Stimulated activated CD8-positive, alpha-beta memory T cell treated with anti-CD3 and anti-CD28 coated beads, Interleukin-15, amount 100 ng/mL, for 1 hour (primary cell): ENCODE measurements at regions not wholly inside any gene's neighbourhood (a gene's known extent, or its start where the extent isn't known, plus 50 kb on each side); places are given as distances from the start of the nearest gene placed in this dataset.

Experiments
- DNase-seq: peaks from one replicate; pipeline ENCODE4 v3.0.0-alpha.2; 2020; ENCODE audit warnings: low read depth

DNA sequence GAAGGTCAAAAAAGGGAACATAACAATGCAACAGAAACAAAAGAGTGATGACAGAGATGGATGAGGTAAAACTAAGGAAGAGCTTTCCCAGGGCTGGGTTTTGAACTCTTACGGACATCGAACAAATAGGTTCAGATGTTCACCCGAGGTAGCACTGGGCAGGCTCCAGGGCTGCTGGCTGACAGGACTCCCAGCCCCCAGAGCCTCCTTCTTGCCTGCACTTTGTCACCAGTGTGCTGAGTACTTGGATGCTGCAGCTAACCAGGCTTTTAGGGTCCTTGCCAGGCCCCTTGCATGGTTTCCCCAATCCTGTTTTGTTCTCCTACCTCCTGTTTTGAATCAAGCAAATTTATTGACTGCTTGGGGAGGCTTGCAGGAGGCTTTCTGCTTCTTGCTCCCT lies 322.9 kb downstream of the DYSF start:
- no peak for DNase-seq

DNA sequence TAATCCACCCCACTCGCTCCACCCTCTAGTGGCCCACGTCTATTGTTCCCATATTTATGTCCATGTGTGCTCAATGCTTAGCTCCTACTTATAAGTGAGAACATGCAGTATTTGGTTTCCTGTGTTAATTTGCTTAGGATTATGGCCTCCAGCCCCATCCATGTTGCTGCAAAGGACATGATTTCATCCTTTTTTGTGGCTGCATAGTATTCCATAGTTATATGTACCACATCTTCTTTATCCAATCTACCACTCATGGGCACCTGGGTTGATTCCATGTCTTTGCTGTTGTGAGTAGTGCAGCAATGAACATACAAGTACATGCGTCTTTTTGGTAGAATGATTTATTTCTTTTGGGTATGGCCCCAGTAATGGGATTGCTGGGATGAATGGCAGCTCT lies 319.9 kb downstream of the DYSF start:
- DNase-seq, result no peak

DNA sequence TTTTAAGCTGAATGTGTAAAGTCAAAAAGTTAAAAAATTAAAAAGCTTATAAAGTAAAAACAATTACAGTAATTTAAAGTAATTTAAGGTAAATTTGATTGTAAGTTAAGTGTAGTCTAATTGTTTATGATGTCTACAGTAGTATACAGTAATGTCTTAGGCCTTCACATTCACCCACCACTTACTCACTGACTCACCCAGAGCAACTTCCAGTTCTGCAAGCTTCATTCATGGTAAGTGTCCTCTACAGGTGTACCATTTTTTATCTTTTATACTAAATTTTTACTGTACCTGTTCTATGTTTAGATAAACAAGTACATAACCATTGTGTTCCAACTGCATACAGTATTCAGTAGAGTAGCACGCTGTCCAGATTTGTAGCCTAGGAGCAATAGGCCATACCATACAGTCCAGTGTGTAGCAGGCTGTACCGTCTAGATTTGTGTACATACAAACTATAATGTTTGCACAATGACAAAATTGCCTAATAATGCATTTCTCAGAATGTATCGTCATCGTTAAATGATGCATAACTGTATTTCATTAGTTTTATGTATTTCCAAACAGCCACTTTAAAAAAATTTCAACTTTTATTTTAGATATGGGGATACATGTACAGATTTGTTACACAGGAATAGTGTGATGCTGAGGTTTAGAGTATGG lies 319.3 kb downstream of the DYSF start:
- no peak for DNase-seq

DNA sequence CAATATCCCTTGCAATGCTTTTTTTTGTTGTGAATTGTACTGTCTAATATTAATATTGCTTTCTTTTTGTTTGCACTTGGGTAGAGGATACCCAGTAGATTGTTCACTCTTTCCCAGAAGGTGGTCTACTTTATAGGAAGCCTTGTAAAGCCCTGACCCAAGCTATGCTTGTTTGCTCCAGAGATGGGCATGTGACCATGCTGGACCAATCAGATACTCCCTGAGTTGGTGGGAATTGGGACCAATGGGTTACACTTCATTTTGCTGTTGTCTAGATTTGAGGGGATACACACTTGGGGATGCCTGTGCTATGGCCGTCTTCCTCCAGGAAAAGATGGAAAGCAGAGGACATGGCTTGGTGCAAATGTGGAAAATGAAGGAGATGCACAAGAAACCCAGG lies 314.3 kb downstream of the DYSF start:
- DNase-seq, result no peak

DNA sequence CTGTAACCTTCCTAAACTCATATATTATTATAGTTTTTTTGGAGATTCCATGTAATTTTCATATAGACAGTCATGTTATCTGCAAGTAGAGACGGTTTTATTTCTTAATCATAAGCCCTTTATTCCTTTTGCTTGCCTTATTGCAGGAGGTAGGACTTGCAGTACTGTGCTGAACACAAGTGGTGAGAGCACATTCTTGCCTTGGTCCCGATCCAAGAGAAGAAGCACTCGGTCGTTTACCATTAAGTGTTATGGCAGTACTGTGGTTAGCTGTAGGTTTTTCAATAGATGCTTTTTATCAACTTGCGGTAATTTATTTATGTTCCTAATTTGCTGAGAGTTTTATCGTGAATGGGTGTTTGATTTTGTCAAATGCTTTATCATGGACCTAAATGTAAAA lies 305.7 kb downstream of the DYSF start:
- DNase-seq, result no peak

DNA sequence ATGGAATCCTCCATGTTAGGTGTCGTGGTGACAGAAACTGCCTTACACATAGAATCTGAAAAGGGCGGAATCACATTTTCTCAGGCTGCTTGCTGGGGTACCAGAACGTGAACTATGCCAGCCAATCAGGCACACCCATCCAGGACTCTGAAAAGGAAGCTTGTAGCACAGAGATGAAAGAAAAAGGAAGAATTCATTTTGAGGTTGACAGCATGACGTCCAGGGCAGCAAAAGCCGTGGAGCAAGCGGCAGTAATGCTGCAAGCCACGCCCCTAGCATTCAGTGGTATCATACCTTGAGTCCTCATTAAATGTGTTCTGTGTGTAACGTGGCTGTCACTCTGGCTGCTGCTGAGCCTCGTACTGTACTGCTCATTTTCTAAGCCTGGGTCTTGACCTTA lies 304.0 kb downstream of the DYSF start:
- DNase-seq, result no peak

DNA sequence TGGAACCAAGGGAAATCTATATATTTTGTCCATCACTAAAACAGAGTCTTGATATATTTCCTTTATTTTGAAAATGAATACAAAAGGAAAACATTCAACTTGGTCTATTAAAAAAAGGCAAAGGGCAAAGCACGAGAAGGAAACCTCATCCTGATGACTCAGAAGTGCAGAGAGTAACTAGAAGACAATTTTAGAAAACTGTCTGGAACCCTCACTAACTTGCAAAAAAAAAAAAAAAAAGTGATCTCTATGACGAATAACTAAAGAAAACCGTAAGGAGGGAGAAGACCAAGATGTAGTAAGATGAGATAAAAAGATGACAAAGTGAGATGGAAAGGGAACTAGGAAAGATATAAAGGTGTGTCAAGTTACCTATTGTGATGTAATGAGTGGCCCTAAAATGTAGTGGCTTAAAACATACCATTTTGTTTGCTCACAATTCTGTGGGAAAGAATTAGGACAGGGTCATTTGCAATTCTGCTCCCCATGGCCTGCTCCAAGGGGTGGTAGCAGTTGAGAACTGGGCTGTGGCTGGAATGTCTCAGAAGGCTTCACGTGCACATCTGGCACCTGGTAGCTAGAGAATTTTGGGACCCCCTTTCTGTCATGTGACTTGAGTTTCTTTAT lies 303.0 kb downstream of the DYSF start:
- DNase-seq, result no peak

DNA sequence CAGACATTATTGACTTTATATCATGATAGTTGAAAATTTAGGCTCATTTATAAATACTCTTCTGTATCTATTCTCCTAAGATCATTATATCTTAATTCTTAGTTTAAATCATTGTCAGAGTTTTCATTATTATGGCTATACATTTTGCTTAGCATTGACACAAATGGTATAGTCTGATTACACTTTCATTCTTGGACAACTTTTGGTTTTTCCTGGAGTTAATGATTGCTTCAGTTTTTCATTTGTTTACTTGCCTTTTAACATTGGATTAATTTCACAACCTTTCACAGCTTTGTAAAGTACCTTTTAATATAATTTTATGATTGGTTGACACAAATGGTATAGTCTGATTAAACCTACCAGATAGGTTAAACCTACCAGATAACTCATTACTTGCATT lies 298.2 kb downstream of the DYSF start:
- DNase-seq, result no peak

DNA sequence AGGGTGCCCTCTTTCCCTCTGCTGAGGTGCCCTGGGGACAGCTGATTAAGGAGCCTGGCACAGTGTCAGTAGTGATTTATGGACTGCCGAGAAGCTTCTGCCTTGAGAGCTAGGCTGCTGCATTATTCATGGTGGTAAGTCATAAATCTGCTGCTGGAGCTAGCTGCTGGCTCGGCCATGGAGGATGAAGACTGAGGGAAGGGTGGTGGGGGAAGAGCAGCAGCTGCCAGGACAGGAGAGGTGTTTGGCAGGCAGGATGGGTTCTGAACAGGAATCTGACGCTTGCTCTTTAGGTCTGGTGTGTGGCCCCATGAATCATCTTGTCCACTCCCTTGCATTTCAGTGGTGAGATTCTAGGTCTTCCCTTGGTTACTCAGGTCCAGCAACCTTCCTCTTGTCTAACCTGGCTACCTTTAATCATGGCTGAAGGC lies 296.3 kb downstream of the DYSF start:
- no peak for DNase-seq

DNA sequence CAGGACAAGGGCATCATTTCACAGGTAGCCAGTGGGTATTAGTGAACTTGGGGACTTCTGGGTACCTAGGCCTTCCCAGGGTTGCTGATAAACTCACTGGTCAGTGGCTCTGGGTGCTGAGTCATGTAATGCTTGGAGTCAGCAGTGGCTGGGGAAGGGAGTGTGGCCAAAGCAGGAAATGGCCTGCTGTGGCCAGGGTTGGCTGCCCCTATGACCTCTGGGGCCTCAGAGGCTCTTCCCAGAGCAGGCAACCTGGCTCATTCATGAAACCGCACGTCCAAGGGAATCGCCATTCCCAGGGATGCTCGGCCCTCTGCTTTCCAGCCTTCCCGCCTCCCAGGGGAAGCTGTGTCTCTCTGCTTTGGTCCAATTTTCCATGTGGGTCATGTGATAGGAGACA lies 294.9 kb downstream of the DYSF start:
- DNase-seq, result no peak

DNA sequence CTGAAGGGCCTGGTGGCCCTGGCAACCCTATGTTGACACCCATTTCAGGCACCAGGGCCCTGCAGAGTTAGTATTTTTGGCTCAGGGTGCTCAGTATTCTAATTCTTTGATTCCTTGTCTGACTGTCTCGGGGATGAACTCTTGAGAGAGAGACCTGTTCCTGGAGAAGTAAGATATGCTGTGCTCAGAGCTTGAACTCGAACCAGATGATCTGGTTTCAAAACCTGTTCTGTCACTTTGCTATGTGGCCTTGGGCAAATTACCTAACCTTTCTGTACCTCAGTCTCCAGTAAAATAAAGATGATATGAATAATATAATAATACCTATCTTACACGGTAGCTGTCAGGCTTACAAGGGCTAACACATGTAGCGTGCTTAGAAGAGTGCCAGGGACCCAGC lies 294.2 kb downstream of the DYSF start:
- DNase-seq, result no peak

DNA sequence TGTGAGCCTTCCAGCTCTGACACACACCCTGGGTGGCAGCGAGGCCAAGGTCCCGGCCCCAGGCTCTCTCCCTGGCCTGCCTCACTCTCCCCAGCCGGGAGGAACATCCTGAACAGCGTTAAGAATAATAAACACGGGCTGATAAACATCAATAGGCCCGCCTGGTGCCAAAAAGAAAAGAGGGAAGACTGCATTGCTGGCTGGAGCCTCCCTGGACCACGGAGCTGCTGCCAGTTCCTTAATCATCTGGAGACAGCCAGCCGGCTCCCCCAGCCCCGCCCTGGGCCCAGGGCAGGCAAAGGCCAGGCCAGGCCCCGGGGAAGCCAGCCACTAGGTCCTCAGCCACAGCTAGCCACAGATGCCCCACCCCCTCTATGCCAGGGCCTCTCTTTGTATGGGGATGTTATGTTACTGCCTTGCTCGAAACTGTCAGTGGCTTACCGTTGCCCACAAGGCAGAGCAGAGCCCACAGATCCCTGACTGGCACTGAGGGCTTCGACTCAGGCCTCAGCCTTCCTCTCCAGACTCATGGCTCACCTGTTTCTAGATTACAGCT lies 293.7 kb downstream of the DYSF start:
- no peak for DNase-seq

DNA sequence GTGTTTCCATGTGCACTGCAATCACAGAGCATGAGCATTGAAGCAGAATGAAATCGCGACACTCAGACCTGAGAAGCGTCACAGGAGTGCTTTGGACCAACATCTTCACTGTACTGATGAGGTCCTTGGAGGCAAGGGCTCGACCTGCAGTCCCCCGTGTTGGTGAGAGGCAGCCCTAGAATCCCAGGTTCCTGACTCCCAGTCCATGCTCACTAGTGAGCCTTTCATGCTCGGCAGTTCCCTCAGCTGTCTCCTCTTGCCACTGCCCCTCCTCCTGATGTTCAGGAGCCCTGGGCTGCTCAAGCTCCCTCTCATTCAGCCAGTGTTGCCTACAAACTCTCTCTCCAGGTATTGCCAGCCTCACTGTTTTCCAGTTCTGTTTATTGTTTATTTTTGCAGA lies 291.4 kb downstream of the DYSF start:
- DNase-seq, result no peak

DNA sequence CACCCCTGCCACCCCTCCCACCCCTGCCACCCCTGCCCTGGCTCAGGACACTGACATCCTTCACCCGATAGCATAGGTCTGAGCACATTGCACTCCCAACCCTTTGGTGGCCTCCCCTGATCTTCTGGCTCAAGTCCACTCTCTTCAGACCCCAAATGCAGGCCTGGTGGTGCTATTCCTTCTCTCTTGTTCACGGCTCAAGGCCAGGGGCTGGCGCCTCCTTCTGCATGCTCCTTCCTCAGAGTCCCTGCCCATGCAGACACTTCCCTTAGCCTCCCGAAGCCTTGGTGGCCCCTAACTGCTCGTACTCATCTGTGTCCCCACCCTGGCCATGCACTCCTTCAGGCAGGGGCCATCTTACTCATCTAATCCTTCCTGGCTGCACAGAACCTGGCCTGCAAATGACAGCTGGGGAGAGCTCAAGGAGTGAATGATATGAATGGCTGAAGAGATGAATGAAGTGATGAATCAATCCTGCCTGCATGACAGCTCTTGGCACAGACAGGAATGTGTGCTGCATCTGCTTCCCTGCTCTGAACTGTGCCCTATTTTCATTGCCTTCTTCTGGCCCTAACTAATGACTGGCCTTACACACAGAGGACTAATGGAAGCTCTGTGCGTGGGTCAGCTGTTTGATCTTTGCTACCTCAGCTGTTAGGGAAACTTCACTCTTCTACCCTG lies 290.8 kb downstream of the DYSF start:
- no peak for DNase-seq

DNA sequence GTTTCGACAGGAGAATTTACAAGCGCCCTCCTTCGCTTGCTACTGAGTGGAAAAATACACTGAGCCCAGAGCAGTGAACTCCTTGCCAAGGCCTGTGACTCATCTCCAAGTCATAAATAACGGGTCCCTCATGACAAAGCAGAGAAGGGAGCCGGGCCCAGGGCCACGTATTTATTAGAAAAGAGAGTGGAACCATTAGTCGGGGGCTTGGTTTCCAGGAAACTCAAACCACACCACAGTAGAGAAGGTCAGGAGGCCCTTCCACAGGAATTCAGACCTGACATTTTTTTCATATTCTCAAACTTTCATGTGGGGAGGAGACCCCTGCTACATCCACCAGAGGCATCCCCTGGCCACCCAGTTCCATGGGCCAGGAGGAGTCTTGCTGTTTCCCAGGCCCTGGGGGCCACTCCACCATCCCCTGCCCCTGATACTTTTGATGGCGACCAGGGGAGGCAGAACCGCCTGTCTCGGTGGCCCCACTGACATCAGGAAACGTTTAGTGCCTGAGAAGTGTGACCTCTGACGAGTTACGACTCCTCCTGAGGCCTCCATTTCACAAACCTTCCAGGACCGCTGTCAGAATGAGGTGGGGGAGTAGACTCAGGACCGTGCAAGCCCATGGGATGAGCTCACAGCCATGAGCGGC lies 289.7 kb downstream of the DYSF start:
- DNase-seq, result no peak

DNA sequence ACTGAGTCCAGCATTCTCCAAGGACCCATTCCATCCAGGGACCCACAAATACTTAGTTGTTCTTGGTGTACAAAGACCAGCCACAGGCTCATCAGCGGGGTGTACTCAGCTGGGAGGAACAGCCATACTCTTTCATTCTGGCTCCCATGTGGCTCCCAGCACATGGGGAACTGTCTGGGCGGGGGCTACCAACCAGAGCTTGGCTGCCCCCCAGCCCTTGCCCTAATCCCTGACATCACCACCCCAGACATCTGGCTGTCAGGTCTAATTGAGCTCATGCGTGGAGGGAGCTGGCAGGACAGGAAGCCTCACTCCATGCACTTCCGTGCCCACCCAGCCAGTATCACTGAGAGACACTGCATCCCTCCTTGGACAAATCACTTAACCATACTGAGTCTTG lies 283.6 kb downstream of the DYSF start:
- no peak for DNase-seq

DNA sequence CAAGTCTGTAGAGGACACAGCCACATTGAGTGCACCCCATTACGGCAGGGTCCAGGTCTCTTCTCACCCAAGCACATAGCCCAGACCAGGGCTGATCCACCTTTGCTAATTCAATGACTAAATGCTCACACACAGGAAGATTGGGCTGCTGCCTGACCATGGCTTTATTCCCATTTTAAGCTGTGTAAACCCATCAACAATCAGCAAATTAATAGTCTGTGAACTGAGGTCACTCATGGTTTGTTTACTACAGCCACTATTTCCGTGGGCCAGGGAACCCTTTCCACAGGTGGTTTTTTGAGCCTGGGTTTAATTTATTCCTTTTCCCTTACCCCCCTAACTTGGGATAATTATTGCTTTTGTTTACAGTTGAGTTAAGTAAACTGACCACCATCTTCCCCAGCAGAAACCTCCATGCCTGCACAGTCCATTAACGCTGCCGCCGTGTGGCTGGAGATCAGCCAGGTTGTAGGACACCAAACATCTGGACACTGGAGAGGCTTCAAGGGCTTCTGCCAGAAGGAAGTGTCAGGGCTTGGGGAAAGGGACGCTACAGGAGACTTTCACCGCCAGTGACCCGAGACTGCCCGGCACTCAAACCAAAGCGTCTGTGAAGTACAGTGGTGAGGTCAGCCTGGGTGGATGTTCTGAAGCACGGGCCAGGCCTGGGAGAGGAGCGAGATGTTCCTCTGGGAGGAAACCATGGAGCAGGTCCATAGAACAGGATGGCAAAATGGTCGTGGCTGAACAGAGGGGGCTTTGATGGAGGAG lies 282.9 kb downstream of the DYSF start:
- no peak for DNase-seq
